H54 (cell line): ENCODE measurements at regions not wholly inside any gene's neighbourhood (a gene's known extent, or its start where the extent isn't known, plus 50 kb on each side); places are given as distances from the start of the nearest gene placed in this dataset.

Experiments used
- DNase-seq: peaks from one replicate; pipeline ENCODE4 v3.0.0; 2011; ENCODE audit warnings: low spot score, mixed read lengths; ENCODE audit not compliant: insufficient read length
- FAIRE-seq: peaks from 3 replicates; lab custom pipeline; 2011; peaks lifted over from hg19 to GRCh38; lab: Jason Lieb, UNC
- POLR2A ChIP-seq: IDR thresholded peaks from 2 replicates; pipeline ENCODE4 v1.6.1; 2011; ENCODE audit warnings: low read depth, mild to moderate bottlenecking, low read length

- DNase-seq = no peak
- FAIRE-seq = no peak
- TF ChIP-seq POLR2A = no peak
Observed at GRCh38 chr11:44445500-44446365, 119.7 kb upstream of the CD82 start.

GRCh38 chr11:44446366-44446762 lies 119.1 kb upstream of the CD82 start:
- no peak for TF ChIP-seq POLR2A
- DNase-seq (no peak), FAIRE-seq (no peak)

GRCh38 chr11:44446996-44447771 lies 118.3 kb upstream of the CD82 start:
- DNase-seq (no peak), FAIRE-seq (no peak)
- TF ChIP-seq POLR2A = no peak

DNA sequence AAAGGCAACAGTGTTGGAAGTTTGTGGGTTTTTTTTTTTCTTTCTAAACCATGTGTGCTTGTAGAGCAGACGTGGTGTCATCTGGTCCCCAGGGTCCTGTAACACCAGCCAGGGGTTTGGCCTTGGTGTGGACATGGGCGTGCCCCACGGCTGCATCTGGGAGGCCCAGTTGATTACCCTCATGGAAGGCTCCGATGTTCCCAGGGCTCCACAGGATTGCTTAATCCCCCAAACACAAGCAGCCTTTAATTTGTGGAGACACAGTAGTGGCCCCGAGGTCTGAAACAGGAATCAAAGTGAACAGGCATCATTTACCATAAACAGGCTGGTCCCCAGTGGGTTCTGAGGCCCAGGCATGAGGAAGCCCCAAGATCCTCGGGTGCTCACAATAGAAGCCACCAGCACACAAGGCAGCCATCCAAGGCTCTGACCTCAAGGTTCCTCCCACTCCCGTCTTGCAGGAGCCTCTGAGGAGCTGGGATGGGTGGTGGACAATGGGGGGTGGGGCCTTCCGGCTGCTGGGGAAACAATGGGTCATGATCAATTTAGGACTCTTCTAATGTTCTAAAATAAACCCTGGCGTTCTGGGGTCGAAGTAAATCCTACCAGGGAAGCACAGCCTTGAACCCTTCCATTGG lies 115.0 kb upstream of the CD82 start:
- FAIRE-seq = no peak
- no peak for DNase-seq
- TF ChIP-seq POLR2A = no peak

DNA sequence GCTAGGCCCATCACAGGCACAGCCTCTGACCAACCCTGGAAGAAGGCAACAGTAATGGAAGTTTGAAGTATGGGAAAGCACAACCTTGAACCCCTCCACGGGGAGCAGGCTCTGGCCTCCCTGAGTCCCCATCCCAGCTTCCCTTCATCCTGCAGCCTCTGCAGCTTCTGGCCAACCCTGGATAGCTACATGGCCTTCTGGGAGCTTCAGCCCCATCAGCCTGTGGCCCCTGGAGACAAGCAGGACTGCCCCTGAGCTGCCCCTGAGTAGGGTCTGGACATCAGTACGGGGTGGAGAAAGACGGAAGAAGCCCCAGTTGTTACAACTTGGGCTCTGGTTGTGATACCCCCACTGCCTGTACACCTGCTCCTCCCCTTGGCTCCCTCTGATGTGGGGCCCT lies 113.8 kb upstream of the CD82 start:
- no peak for TF ChIP-seq POLR2A
- no peak for FAIRE-seq
- DNase-seq = no peak

GRCh38 chr11:44452827-44453572 lies 112.5 kb upstream of the CD82 start:
- FAIRE-seq (no peak), DNase-seq (no peak)
- no peak for TF ChIP-seq POLR2A

DNA sequence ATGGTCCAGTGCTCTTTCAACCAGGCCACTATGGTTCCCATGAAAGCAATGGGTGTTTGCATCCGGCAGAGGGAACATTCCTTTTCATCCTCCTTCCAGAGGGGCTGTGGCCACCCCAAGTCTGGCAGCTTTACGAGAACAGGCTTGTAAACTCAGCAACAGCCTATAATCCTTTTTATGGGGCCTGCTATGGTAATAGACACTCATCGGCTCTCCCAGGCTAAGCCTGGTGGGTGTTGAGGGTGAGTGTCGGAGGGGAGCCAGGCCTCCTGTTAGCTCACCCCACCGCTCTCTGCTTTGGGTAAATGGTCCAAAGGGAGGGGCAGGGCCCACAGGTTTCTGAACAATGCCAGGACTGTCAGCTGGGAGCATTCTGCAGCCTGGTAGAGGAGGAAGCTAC lies 111.6 kb upstream of the CD82 start:
- TF ChIP-seq POLR2A = no peak
- FAIRE-seq (no peak), DNase-seq (no peak)

GRCh38 chr11:44454666-44455065 lies 110.8 kb upstream of the CD82 start:
- no peak for FAIRE-seq
- TF ChIP-seq POLR2A = no peak
- DNase-seq = no peak

DNA sequence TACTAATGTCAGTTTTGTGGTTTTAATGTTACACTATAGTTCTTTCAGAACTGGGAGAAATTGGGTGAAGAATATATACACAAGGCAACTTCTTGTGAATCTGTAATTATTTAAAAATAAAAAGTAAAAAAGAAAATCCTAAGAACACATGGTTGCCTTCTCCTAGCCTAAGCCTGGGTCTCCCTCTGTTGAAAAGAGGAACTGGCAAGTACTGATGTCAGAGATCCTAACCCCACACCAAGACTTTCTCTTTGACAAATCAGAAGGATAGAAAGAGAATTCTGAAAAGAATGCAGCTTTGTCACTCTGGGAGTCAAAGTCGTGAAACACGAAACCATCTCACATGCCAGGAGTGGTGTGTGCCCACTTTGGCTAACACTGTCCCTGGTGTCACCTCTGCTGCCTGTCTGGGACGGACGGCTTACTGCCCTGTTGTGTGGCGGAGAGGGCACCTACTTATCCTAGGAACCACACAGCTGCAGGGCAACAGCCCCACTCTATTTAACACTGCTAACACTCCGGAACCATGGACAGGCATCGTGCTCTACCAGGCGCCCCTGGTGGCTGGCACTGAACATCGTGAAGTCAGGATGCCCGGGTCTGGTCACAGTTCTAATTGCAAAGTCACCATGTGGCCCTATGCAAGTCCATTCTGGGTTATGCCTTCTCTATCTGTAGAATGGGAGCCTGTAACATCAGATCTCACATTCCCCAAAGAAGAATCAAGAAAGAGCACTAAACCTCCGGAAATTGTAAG lies 108.7 kb upstream of the CD82 start:
- DNase-seq = no peak
- no peak for TF ChIP-seq POLR2A
- no peak for FAIRE-seq

DNA sequence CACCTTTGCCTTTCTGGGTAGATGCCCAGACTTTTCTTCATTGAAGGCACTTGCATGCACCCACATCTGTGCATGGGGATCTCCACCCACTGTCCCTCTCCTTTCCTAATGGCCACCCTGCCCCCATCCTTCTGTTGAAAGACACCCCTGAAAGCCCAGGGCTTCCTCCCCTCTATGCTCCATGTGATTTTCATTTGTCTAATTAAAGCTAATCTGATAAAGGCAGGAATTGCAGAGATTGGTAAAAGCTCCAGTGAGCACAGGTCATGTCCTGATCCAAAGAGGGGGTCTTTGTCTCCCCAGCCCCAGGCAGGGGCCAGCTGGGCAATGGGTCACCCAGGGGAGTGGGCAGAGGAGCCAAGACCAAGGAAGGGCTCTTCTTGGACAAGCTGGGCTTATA lies 107.6 kb upstream of the CD82 start:
- DNase-seq = no peak
- FAIRE-seq = no peak

GRCh38 chr11:44463751-44464150 lies 101.7 kb upstream of the CD82 start:
- no peak for DNase-seq
- no peak for TF ChIP-seq POLR2A
- no peak for FAIRE-seq

More for the DNA sequence above, 107.6 kb upstream of the CD82 start:
- TF ChIP-seq POLR2A = no peak

DNA sequence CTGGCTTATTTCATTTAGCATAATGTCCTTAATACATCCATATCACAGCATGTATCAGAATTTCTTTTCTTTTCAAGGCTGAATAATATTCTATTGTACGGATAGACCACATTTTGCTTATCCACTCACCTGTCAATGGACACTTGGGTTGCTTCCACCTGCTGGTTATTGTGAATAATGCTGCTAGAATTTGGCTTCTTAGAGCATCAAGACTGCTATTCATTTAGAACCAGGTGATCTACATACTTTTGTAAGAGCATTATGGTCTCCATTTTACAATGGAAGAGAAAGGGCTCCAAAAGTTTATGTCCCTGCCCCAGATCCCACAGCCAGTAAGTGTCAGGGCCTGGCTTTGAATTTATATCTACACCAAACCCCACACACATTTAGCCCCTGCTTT lies 100.7 kb upstream of the CD82 start:
- no peak for TF ChIP-seq POLR2A

More for the DNA sequence above, 100.7 kb upstream of the CD82 start:
- DNase-seq (no peak), FAIRE-seq (no peak)
